ENCODE measurements at regions not wholly inside any gene's neighbourhood (a gene's known extent, or its start where the extent isn't known, plus 50 kb on each side); places are given as distances from the start of the nearest gene placed in this dataset.

GRCh38 chr12:60259225-60259624 is 663.4 kb downstream of the SLC16A7 start:
- no peak for DNase-seq

- DNase-seq: no peak
These were observed 666.5 kb downstream of the SLC16A7 start for GRCh38 chr12:60262378-60262777.

- DNase-seq: no peak
These were observed 667.3 kb downstream of the SLC16A7 start for GRCh38 chr12:60263161-60263560.

GRCh38 chr12:60263836-60264493 is 668.1 kb downstream of the SLC16A7 start:
- no peak for DNase-seq

- DNase-seq: no peak
These were observed 669.9 kb downstream of the SLC16A7 start for GRCh38 chr12:60265741-60266140.

GRCh38 chr12:60266381-60266852 is 670.6 kb downstream of the SLC16A7 start:
- DNase-seq: no peak

- no peak for DNase-seq
These were observed 673.9 kb downstream of the SLC16A7 start for GRCh38 chr12:60269611-60270269.

- no peak for DNase-seq
These were observed 676.0 kb downstream of the SLC16A7 start for GRCh38 chr12:60271816-60272215.

- no peak for DNase-seq
These were observed 682.4 kb downstream of the SLC16A7 start for GRCh38 chr12:60278209-60278608.

GRCh38 chr12:60279221-60279620 is 683.4 kb downstream of the SLC16A7 start:
- DNase-seq: no peak

GRCh38 chr12:60281522-60281921 is 685.7 kb downstream of the SLC16A7 start:
- no peak for DNase-seq

- DNase-seq: no peak
These were observed 694.7 kb downstream of the SLC16A7 start for GRCh38 chr12:60290532-60290931.

- DNase-seq: no peak
These were observed 712.6 kb downstream of the SLC16A7 start for GRCh38 chr12:60308366-60308991.

- no peak for DNase-seq
These were observed 716.1 kb downstream of the SLC16A7 start for GRCh38 chr12:60311940-60312339.

GRCh38 chr12:60317361-60317760 is 721.5 kb downstream of the SLC16A7 start:
- DNase-seq: no peak

- DNase-seq: no peak
These were observed 728.9 kb downstream of the SLC16A7 start for GRCh38 chr12:60324746-60325145.

GRCh38 chr12:60333461-60333860 is 737.6 kb downstream of the SLC16A7 start:
- DNase-seq: no peak

GRCh38 chr12:60335745-60336144 is 739.9 kb downstream of the SLC16A7 start:
- no peak for DNase-seq

- DNase-seq: no peak
These were observed 742.2 kb downstream of the SLC16A7 start for GRCh38 chr12:60337839-60338549.

- no peak for DNase-seq
These were observed 749.6 kb downstream of the SLC16A7 start for GRCh38 chr12:60345442-60345841.

GRCh38 chr12:60349232-60349978 is 753.6 kb downstream of the SLC16A7 start:
- no peak for DNase-seq

- no peak for DNase-seq
These were observed 791.5 kb downstream of the SLC16A7 start for GRCh38 chr12:60387356-60387755.

GRCh38 chr12:60391051-60391450 is 795.2 kb downstream of the SLC16A7 start:
- no peak for DNase-seq
